Stomach smooth muscle (tissue), 2 donors: ENCODE measurements at regions not wholly inside any gene's neighbourhood (a gene's known extent, or its start where the extent isn't known, plus 50 kb on each side); places are given as distances from the start of the nearest gene placed in this dataset.

Experiments
- H3K27ac ChIP-seq: one replicate; pipeline ENCODE4 v1.7.0; 2013; ENCODE audit warnings: mild to moderate bottlenecking, low read length, inconsistent platforms
- H3K27me3 ChIP-seq, 2 donors: one replicate each; pipeline ENCODE4 v1.7.0; 2013; ENCODE audit warnings: low read length in 2 of 2; ENCODE audit not compliant: insufficient read depth in 2 of 2, control insufficient read depth in 1 of 2
- H3K36me3 ChIP-seq, 2 donors: one replicate each; pipeline ENCODE4 v1.7.0; 2013; ENCODE audit warnings: low read length in 2 of 2; ENCODE audit not compliant: control insufficient read depth in 2 of 2, insufficient read depth in 2 of 2
- H3K4me1 ChIP-seq: one replicate; pipeline ENCODE4 v1.7.0; 2013; ENCODE audit warnings: low read length; ENCODE audit not compliant: control insufficient read depth, insufficient read depth
- H3K4me3 ChIP-seq, 2 donors: one replicate each; pipeline ENCODE4 v1.7.0; 2013; ENCODE audit warnings: low read length in 2 of 2
- H3K9ac ChIP-seq, 2 donors: one replicate each; pipeline ENCODE4 v1.7.0; 2013; ENCODE audit warnings: low read length in 2 of 2, mild to moderate bottlenecking in 1 of 2
- H3K9me3 ChIP-seq, 2 donors: one replicate each; pipeline ENCODE4 v1.7.0; 2013; ENCODE audit warnings: low read length in 2 of 2; ENCODE audit not compliant: control insufficient read depth in 2 of 2
- donor health status: healthy.
- donor health status: Pancreatic carcinoma.

GRCh38 chr9:2243666-2244555 lies 228.8 kb downstream of the SMARCA2 start:
- no peak overlapping the region for H3K9ac ChIP-seq
- peaks cover 0 to 5% of the 10 kb centered on the region in 2 donors for H3K9me3 ChIP-seq
- no peaks in the 10 kb centered on the region for H3K27me3 ChIP-seq
- peaks cover 18% of the 10 kb centered on the region for H3K4me1 ChIP-seq
- no peak overlapping the region for H3K27ac ChIP-seq
- no peak overlapping the region for H3K4me3 ChIP-seq
- no peaks in the 10 kb centered on the region for H3K36me3 ChIP-seq

- Histone ChIP-seq H3K4me3 (no peak overlapping the region), H3K4me1 (peaks cover 9% of the 10 kb centered on the region), H3K27ac (no peak overlapping the region), H3K27me3 (no peaks in the 10 kb centered on the region), H3K9me3 (peaks cover 0 to 5% of the 10 kb centered on the region in 2 donors), H3K9ac (no peak overlapping the region), H3K36me3 (no peaks in the 10 kb centered on the region)
These were observed 232.2 kb downstream of the SMARCA2 start for GRCh38 chr9:2247340-2247739.

- Histone ChIP-seq H3K27ac (no peak overlapping the region), H3K27me3 (no peaks in the 10 kb centered on the region), H3K9ac (no peak overlapping the region), H3K4me1 (no peaks in the 10 kb centered on the region), H3K9me3 (peaks cover 0 to 5% of the 10 kb centered on the region in 2 donors), H3K4me3 (no peak overlapping the region), H3K36me3 (no peaks in the 10 kb centered on the region)
These were observed 233.7 kb downstream of the SMARCA2 start for GRCh38 chr9:2248768-2249265.

DNA sequence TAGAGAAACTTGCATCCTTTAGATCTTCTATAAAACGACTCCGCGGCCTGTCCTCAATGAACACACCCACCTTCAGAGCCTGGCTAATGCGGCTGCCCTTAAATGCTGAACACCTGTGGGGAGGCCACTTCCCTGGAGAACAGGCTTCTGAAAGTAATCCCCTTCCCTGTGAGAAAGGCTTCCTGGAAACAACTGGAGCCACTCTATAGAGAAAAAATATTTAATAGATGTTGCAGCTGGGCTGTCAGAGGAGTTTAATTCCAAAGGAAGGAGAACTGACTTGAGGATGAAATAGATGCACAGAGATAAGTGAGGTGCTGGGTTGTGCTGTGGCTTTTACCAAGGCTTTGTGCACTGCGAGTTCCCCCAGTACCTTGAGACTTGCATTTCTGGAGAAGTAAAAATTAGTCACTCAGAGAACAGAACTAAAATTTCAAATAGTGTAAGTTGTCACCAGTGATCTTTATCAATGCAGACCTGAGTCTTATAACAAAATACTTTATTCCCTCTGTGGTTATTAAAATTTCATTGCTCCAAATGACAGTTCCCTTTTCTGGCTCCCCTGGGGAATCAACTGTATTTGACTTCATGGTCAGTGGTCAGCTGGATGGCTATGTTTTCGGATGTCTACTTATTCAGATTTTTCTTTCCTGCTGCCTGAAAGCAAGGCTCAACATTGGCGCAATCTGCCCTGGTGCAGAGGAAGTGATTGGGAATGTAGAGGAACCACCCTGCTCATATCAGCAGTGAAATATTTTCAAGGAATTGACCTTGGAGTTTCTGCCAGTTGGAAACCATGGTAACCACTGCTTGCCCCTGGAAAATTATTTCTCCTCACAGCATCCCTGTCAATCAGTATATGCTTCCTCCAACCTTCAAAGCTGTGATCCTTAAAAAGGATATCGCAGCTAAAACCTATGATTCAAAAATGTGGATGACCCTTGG lies 238.8 kb downstream of the SMARCA2 start:
- Histone ChIP-seq H3K9ac (no peak overlapping the region), H3K36me3 (no peaks in the 10 kb centered on the region), H3K27ac (no peak overlapping the region), H3K9me3 (no peaks in the 10 kb centered on the region), H3K4me1 (no peaks in the 10 kb centered on the region), H3K27me3 (no peaks in the 10 kb centered on the region), H3K4me3 (no peak overlapping the region)

GRCh38 chr9:2255128-2255527 lies 240.0 kb downstream of the SMARCA2 start:
- H3K9ac ChIP-seq: no peak overlapping the region
- H3K27ac ChIP-seq: no peak overlapping the region
- no peaks in the 10 kb centered on the region for H3K4me1 ChIP-seq
- H3K4me3 ChIP-seq: no peak overlapping the region
- H3K36me3 ChIP-seq: no peaks in the 10 kb centered on the region
- no peaks in the 10 kb centered on the region for H3K27me3 ChIP-seq
- no peaks in the 10 kb centered on the region for H3K9me3 ChIP-seq

DNA sequence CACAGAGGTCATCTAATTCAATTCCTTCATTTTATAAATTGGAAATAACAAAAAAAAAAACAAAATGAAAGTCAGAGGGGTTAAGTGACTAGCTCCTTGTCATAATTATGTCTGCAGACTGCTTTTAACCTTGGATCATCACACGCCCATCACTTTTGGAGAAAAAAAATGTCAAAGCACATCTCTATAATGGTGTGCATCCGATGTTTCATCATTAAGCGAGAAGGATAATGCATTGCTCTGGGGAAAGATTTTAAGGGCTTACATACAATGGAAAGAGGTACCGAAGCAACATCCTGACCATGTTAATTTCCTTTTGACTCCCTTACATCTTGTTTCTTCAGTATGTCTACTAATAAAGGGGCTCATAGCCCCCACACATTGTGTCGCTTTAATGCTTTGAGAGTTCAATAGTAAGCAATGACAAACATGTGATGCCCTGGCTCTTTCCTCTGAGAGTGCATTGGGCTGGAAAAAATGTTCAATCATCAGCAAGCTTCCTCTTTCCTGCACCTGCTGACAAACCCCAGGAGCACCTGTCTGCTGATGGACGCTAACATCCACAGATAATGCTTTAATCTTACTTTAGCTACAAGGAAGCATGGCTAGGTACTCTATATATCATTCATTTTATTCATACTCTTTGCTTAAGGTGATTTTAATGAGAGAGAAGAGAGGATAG lies 242.2 kb downstream of the SMARCA2 start:
- Histone ChIP-seq H3K4me1 (peaks cover 2% of the 10 kb centered on the region), H3K27me3 (no peaks in the 10 kb centered on the region), H3K36me3 (no peaks in the 10 kb centered on the region), H3K27ac (no peak overlapping the region), H3K4me3 (no peak overlapping the region), H3K9me3 (no peaks in the 10 kb centered on the region), H3K9ac (no peak overlapping the region)

- Histone ChIP-seq H3K4me1 (peaks cover 7% of the 10 kb centered on the region), H3K9me3 (no peaks in the 10 kb centered on the region), H3K4me3 (no peak overlapping the region), H3K27me3 (no peaks in the 10 kb centered on the region), H3K9ac (no peak overlapping the region), H3K36me3 (no peaks in the 10 kb centered on the region), H3K27ac (no peak overlapping the region)
These were observed 245.5 kb downstream of the SMARCA2 start for GRCh38 chr9:2260417-2261306.

DNA sequence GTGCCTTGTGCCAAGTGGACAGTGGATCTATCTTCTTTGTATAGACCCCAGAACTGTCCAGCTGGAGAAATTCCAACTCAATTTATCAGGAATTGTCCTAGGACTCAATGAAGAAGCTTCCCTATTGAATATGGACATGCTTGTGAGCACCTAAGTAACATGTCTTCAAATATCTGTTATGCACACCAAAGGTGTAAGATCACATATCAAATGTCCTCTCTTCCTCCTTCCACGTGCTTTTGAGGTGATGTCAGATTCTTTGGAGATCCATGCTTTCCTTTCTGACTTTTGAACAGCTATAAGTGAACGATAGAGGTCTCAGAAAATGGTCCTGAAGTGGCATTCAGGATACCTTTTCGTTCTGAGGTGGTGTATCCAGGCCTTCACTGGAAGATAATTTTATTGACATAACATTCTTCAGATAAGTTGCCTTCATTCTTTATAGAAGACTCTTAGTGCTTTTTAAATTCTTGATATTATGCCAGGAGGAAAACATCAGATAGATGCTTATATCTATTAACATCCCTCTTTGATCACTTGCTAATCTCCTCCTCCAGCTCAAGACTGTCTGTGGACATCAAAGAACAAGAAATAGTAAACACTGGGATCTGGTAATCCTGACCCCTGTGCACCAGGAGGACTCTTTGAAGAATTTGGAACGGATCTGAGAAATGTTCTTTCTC lies 246.4 kb downstream of the SMARCA2 start:
- H3K9me3 ChIP-seq: no peaks in the 10 kb centered on the region
- H3K4me1 ChIP-seq: peaks cover 7% of the 10 kb centered on the region
- H3K27ac ChIP-seq: no peak overlapping the region
- no peak overlapping the region for H3K4me3 ChIP-seq
- no peaks in the 10 kb centered on the region for H3K27me3 ChIP-seq
- no peaks in the 10 kb centered on the region for H3K36me3 ChIP-seq
- no peak overlapping the region for H3K9ac ChIP-seq

DNA sequence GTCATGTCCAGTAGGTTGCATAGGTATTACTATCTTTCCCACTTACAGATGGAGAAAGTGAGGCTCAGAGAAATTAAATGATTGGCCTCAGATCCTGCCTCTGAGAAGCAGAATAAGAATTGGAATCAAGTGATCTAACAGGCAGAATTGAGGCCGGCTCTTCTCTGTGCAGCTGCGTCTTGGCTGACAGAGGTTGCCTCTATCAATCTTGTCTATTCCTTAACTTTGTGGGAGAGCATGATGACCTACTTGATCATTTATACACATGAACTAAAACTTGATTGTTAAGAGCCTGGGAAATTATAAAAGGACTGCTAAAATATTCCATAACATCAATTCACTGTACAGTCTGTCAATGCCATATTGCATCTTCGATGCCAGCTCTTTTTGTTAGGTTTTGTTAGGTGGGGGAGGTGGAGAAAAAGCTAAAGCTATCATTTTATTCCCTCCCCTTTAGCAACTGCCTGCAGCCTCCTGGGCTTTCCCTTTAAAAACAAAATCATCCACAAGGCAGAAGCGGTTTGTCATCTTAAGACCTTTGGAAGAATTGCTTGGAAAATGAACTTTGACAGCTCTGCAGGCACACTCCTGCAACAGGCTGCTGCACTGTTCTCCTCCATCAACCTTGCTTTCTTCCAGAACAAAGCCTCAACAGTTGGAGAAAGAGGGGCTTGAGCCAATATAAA lies 247.4 kb downstream of the SMARCA2 start:
- Histone ChIP-seq H3K9ac (no peak overlapping the region), H3K4me3 (no peak overlapping the region), H3K27me3 (no peaks in the 10 kb centered on the region), H3K9me3 (no peaks in the 10 kb centered on the region), H3K27ac (peak overlapping the region; percentile 11), H3K36me3 (no peaks in the 10 kb centered on the region), H3K4me1 (peaks cover 13% of the 10 kb centered on the region)
